IMR-90 (cell line): ENCODE measurements at regions not wholly inside any gene's neighbourhood (a gene's known extent, or its start where the extent isn't known, plus 50 kb on each side); places are given as distances from the start of the nearest gene placed in this dataset.

Experiments used
- ATAC-seq: fragments of 200-7000 bp; cut with Tn5 transposase; 2 replicates; pipeline ENCODE4 v1.9.1; 2020; ENCODE audit warnings: low read depth, mild to moderate bottlenecking, moderate library complexity
- BruUV-seq: library from RNA; stranded (reverse); fragments of 400-500 nt; replicated peaks from 2 replicates; lab custom pipeline; 2021; lab: Mats Ljungman, UMichigan
- CTCF ChIA-PET: fragments of 300-600 bp; formaldehyde crosslinking; extraction: SDS; loops from one replicate; lab custom pipeline; 2021; ENCODE audit warnings: antibody characterized with exemption; lab: Yijun Ruan, JAX
- POLR2A ChIA-PET: fragments of 300-600 bp; sonication (Branson Sonifier 250); formaldehyde crosslinking; loops from one replicate; lab custom pipeline; 2022; ENCODE audit warnings: antibody characterized with exemption; ENCODE audit not compliant: unreplicated experiment; lab: Charles Lee
- DNase-seq: peaks from one replicate; pipeline ENCODE4 v3.0.0; 2013
- H2AFZ ChIP-seq: replicated peaks from 2 replicates; pipeline ENCODE3; 2013; ENCODE audit warnings: low read length, mild to moderate bottlenecking; ENCODE audit not compliant: poor library complexity
- H2AK5ac ChIP-seq: 2 replicates; pipeline ENCODE4 v1.6.1; 2013; ENCODE audit warnings: low read depth, low read length, inconsistent platforms
- H2AK9ac ChIP-seq: replicated peaks from 2 replicates; pipeline ENCODE3; 2013; ENCODE audit warnings: mild to moderate bottlenecking, low read depth, low read length, moderate library complexity; ENCODE audit not compliant: poor library complexity
- H2BK120ac ChIP-seq: 2 replicates; pipeline ENCODE4 v1.6.1; 2013; ENCODE audit warnings: low read depth, low read length, inconsistent platforms
- H2BK15ac ChIP-seq: 3 replicates; pipeline ENCODE4 v1.6.1; 2013; ENCODE audit warnings: low read depth, low read length, inconsistent platforms
- H2BK20ac ChIP-seq: 2 replicates; pipeline ENCODE4 v1.6.1; 2013; ENCODE audit warnings: low read depth, mild to moderate bottlenecking, inconsistent platforms, low read length, moderate library complexity
- H2BK5ac ChIP-seq: 2 replicates; pipeline ENCODE4 v1.6.1; 2013; ENCODE audit warnings: mild to moderate bottlenecking, low read depth, low read length, inconsistent platforms; ENCODE audit not compliant: poor library complexity, severe bottlenecking
- H3K14ac ChIP-seq: replicated peaks from 2 replicates; pipeline ENCODE4 v1.6.1; 2013; ENCODE audit warnings: low read depth, low read length, inconsistent platforms
- H3K18ac ChIP-seq: 2 replicates; pipeline ENCODE4 v1.6.1; 2013; ENCODE audit warnings: low read depth, low read length, control low read depth
- H3K23ac ChIP-seq: 2 replicates; pipeline ENCODE4 v1.6.1; 2013; ENCODE audit warnings: low read depth, low read length, inconsistent platforms
- H3K27ac ChIP-seq: 2 replicates; pipeline ENCODE4 v1.5.1; 2013; ENCODE audit warnings: mild to moderate bottlenecking, control low read depth, low read length; ENCODE audit not compliant: insufficient read depth
- H3K27me3 ChIP-seq: 2 replicates; pipeline ENCODE4 v1.6.1; 2013; ENCODE audit warnings: low read length; ENCODE audit not compliant: control insufficient read depth, insufficient read depth
- H3K36me3 ChIP-seq: 2 replicates; pipeline ENCODE4 v1.6.1; 2013; ENCODE audit warnings: low read length, mixed read lengths; ENCODE audit not compliant: control insufficient read depth, insufficient read depth
- H3K4ac ChIP-seq: 2 replicates; pipeline ENCODE4 v1.6.1; 2013; ENCODE audit warnings: low read depth, low read length, inconsistent platforms
- H3K4me1 ChIP-seq: 2 replicates; pipeline ENCODE4 v1.6.1; 2013; ENCODE audit warnings: low read length, mixed read lengths; ENCODE audit not compliant: control insufficient read depth, insufficient read depth
- H3K4me2 ChIP-seq: 2 replicates; pipeline ENCODE4 v1.6.1; 2013; ENCODE audit warnings: low read depth, mild to moderate bottlenecking, control low read depth, low read length, moderate library complexity
- H3K4me3 ChIP-seq: 2 replicates; pipeline ENCODE4 v1.5.1; 2013; ENCODE audit warnings: low read depth, mild to moderate bottlenecking, control low read depth, low read length, moderate library complexity; ENCODE audit not compliant: insufficient read depth
- H3K56ac ChIP-seq: 2 replicates; pipeline ENCODE4 v1.6.1; 2013; ENCODE audit warnings: low read length, inconsistent platforms; ENCODE audit not compliant: insufficient read depth; ENCODE audit errors: extremely low read depth
- H3K79me1 ChIP-seq, 2 experiments: 2 replicates each; pipeline ENCODE4 v1.6.1; 2013; ENCODE audit warnings: low read length in 2 of 2, inconsistent platforms in 1 of 2, low read depth in 1 of 2
- H3K9ac ChIP-seq: 2 replicates; pipeline ENCODE4 v1.6.1; 2013; ENCODE audit warnings: low read depth, low read length, control low read depth
- H3K9me1 ChIP-seq: 2 replicates; pipeline ENCODE4 v1.6.1; 2013; ENCODE audit warnings: low read length, inconsistent platforms; ENCODE audit not compliant: insufficient read depth
- H3K9me3 ChIP-seq: 2 replicates; pipeline ENCODE4 v1.6.1; 2013; ENCODE audit warnings: low read length; ENCODE audit not compliant: control insufficient read depth, insufficient read depth
- H4K20me1 ChIP-seq: 2 replicates; pipeline ENCODE4 v1.6.1; 2013; ENCODE audit warnings: low read length, inconsistent platforms; ENCODE audit not compliant: insufficient read depth
- H4K5ac ChIP-seq: 2 replicates; pipeline ENCODE4 v1.6.1; 2013; ENCODE audit warnings: mild to moderate bottlenecking, low read depth, low read length, control low read depth
- H4K8ac ChIP-seq, 2 experiments: 2 replicates each; pipeline ENCODE4 v1.6.1; 2013; ENCODE audit warnings: low read depth in 2 of 2, low read length in 2 of 2, control low read depth in 1 of 2, inconsistent platforms in 1 of 2
- H4K91ac ChIP-seq: 2 replicates; pipeline ENCODE4 v1.6.1; 2013; ENCODE audit warnings: low read depth, low read length, inconsistent platforms; ENCODE audit not compliant: insufficient read depth
- BHLHE40 ChIP-seq: fragments of 150-350 bp; IDR thresholded peaks from 2 replicates; pipeline ENCODE4 v1.6.1; 2016; ENCODE audit warnings: mild to moderate bottlenecking, low read depth, low read length
- CEBPB ChIP-seq: IDR thresholded peaks from 2 replicates; pipeline ENCODE4 v1.6.1; 2012; ENCODE audit warnings: low read depth, low read length, improper control_type of control experiment
- CHD1 ChIP-seq: IDR thresholded peaks from 2 replicates; pipeline ENCODE4 v1.6.1; 2012; ENCODE audit warnings: low read depth, low read length, improper control_type of control experiment
- CTCF ChIP-seq: conservative IDR thresholded peaks from 2 replicates; pipeline ENCODE4 v1.5.1; 2012; ENCODE audit warnings: mild to moderate bottlenecking, low read depth, low read length, improper control_type of control experiment
- ELK1 ChIP-seq: fragments of 150-350 bp; IDR thresholded peaks from 2 replicates; pipeline ENCODE4 v1.6.1; 2016; ENCODE audit warnings: low read depth, mild to moderate bottlenecking, low read length, moderate library complexity, borderline replicate concordance
- FOS ChIP-seq: fragments of 150-350 bp; IDR thresholded peaks from 2 replicates; pipeline ENCODE4 v1.6.1; 2016; ENCODE audit warnings: low read depth, low read length
- MAFK ChIP-seq: IDR thresholded peaks from 2 replicates; pipeline ENCODE4 v1.6.1; 2012; ENCODE audit warnings: low read depth, low read length, improper control_type of control experiment
- MAZ ChIP-seq: IDR thresholded peaks from 2 replicates; pipeline ENCODE4 v1.6.1; 2012; ENCODE audit warnings: low read depth, mild to moderate bottlenecking, low read length, improper control_type of control experiment, moderate library complexity, borderline replicate concordance
- MXI1 ChIP-seq: IDR thresholded peaks from 2 replicates; pipeline ENCODE4 v1.6.1; 2012; ENCODE audit warnings: low read depth, mild to moderate bottlenecking, low read length, moderate library complexity, borderline replicate concordance
- NFE2L2 ChIP-seq: fragments of 150-350 bp; IDR thresholded peaks from 2 replicates; pipeline ENCODE4 v1.6.1; 2016; ENCODE audit warnings: low read depth, mild to moderate bottlenecking, low read length
- POLR2A ChIP-seq: IDR thresholded peaks from 2 replicates; pipeline ENCODE4 v1.6.1; 2012; ENCODE audit warnings: mild to moderate bottlenecking, low read depth, low read length
- RAD21 ChIP-seq: IDR thresholded peaks from 2 replicates; pipeline ENCODE4 v1.6.1; 2012; ENCODE audit warnings: low read length, improper control_type of control experiment
- RCOR1 ChIP-seq: IDR thresholded peaks from 2 replicates; pipeline ENCODE4 v1.6.1; 2012; ENCODE audit warnings: mild to moderate bottlenecking, low read length, improper control_type of control experiment; ENCODE audit not compliant: insufficient replicate concordance
- RFX5 ChIP-seq: IDR thresholded peaks from 2 replicates; pipeline ENCODE4 v1.8.0; 2012; ENCODE audit warnings: low read depth, mild to moderate bottlenecking, low read length, moderate library complexity
- SMC3 ChIP-seq: fragments of 150-350 bp; IDR thresholded peaks from 2 replicates; pipeline ENCODE4 v1.6.1; 2016; ENCODE audit warnings: low read depth, mild to moderate bottlenecking, antibody characterized with exemption, low read length, moderate library complexity
- USF2 ChIP-seq: fragments of 150-350 bp; IDR thresholded peaks from 2 replicates; pipeline ENCODE4 v1.6.1; 2017; ENCODE audit warnings: mild to moderate bottlenecking, antibody characterized with exemption, low read length, low read depth
- WGBS, 2 experiments: methylation state at CpG; one replicate each; pipeline versions ENCODE4 v1.1.5 to v1.1.7; 2013; ENCODE audit warnings: missing lambda C conversion rate in 2 of 2; ENCODE audit not compliant: insufficient read length in 1 of 2; ENCODE audit errors: extremely low coverage in 2 of 2; 5-methylcytosine and 5-hydroxymethylcytosine counted together
- dilution Hi-C: fragments of 300-500 bp; cut with HindIII; formaldehyde crosslinking; loops from one replicate; pipeline ENCODE4 v1.14.3; 2018; ENCODE audit warnings: low sequenced_read_pairs; ENCODE audit not compliant: unreplicated experiment
- in situ Hi-C: fragments of 300-500 bp; cut with MboI; formaldehyde crosslinking; loops from 3 replicates; pipeline ENCODE4 v1.14.3; 2019; ENCODE audit warnings: low sequenced_read_pairs, inconsistent platforms, mixed read lengths
- intact Hi-C: fragments of 100-400 bp; cut with micrococcal nuclease; formaldehyde crosslinking; loops from 2 replicates; pipeline ENCODE4 v1.10.0; 2022

GRCh38 chr4:3630136-3630597 lies 97.9 kb upstream of the LRPAP1 start:
- H3K27ac ChIP-seq, result no peak overlapping the region
- H3K56ac ChIP-seq, result no peak overlapping the region
- no peak overlapping the region for H3K4me3 ChIP-seq
- ChIA-PET POLR2A (no interaction called here), CTCF (no interaction called here)
- 63% methylated on average over 2 of the region's 11 CpGs; no CpG with 5 or more reads in 1 of the 2 experiments for WGBS, 2 experiments
- H2AFZ ChIP-seq, result no peak overlapping the region
- no peak overlapping the region for H3K9ac ChIP-seq
- H2BK15ac ChIP-seq, result no peak overlapping the region
- no peaks in the 10 kb centered on the region for H4K20me1 ChIP-seq
- H4K5ac ChIP-seq, result no peak overlapping the region
- no peak overlapping the region for H2BK5ac ChIP-seq
- H3K14ac ChIP-seq, result no peak overlapping the region
- no peak overlapping the region for H4K8ac ChIP-seq
- DNase-seq, result no peak
- ATAC-seq, result no peak
- intact Hi-C loops, result no loop called here
- H3K4me2 ChIP-seq, result no peak overlapping the region
- no peaks in the 10 kb centered on the region for H3K4me1 ChIP-seq
- no TSS peak for BruUV-seq
- no peak overlapping the region for H4K91ac ChIP-seq
- no peak overlapping the region for H2AK5ac ChIP-seq
- H3K27me3 ChIP-seq, result peaks cover 7% of the 10 kb centered on the region
- H3K18ac ChIP-seq, result no peak overlapping the region
- dilution Hi-C loops, result no loop called here
- H3K23ac ChIP-seq, result no peak overlapping the region
- no peaks in the 10 kb centered on the region for H3K79me1 ChIP-seq
- no peak for TF ChIP-seq MXI1
- TF ChIP-seq ELK1, result no peak
- TF ChIP-seq MAZ, result no peak
- TF ChIP-seq RCOR1, result no peak
- TF ChIP-seq SMC3, result no peak
- no peak for TF ChIP-seq USF2
- TF ChIP-seq CEBPB, result no peak
- TF ChIP-seq POLR2A, result no peak
- TF ChIP-seq CHD1, result no peak
- TF ChIP-seq RAD21, result no peak
- no peak for TF ChIP-seq MAFK
- no peak for TF ChIP-seq FOS
- no peak for TF ChIP-seq BHLHE40
- no peak for TF ChIP-seq NFE2L2
- TF ChIP-seq CTCF, result no peak
- no peak for TF ChIP-seq RFX5
- H3K4ac ChIP-seq, result no peak overlapping the region
- no peaks in the 10 kb centered on the region for H3K36me3 ChIP-seq
- no peaks in the 10 kb centered on the region for H3K9me3 ChIP-seq
- no peak overlapping the region for H2AK9ac ChIP-seq
- in situ Hi-C loops, result no loop called here
- H3K9me1 ChIP-seq, result no peaks in the 10 kb centered on the region
- no peak overlapping the region for H2BK20ac ChIP-seq
- no peak overlapping the region for H2BK120ac ChIP-seq
